Hepatocyte (in vitro differentiated cells): ENCODE measurements at regions not wholly inside any gene's neighbourhood (a gene's known extent, or its start where the extent isn't known, plus 50 kb on each side); places are given as distances from the start of the nearest gene placed in this dataset.

Experiments used
- DNase-seq: peaks from one replicate; pipeline ENCODE4 v3.0.0-alpha.2; 2016; ENCODE audit warnings: low spot score
- H2AFZ ChIP-seq: fragments of 200-600 bp; sonication (generic); 2 replicates; pipeline ENCODE4 v1.6.0; 2016; ENCODE audit warnings: antibody characterized with exemption, mild to moderate bottlenecking
- H3K27ac ChIP-seq: fragments of 200-600 bp; sonication (generic); 2 replicates; pipeline ENCODE4 v1.5.1; 2016; ENCODE audit warnings: mild to moderate bottlenecking
- H3K27me3 ChIP-seq: fragments of 200-600 bp; sonication (generic); 2 replicates; pipeline ENCODE4 v1.6.1; 2016
- H3K36me3 ChIP-seq: fragments of 200-600 bp; sonication (generic); replicated peaks from 2 replicates; pipeline ENCODE4 v1.5.1; 2016; ENCODE audit warnings: low read depth; ENCODE audit not compliant: insufficient read depth
- H3K4me1 ChIP-seq: fragments of 200-600 bp; sonication (generic); 2 replicates; pipeline ENCODE4 v1.5.1; 2016; ENCODE audit warnings: mild to moderate bottlenecking, moderate library complexity; ENCODE audit not compliant: insufficient read depth
- H3K4me2 ChIP-seq: fragments of 200-600 bp; sonication (generic); 2 replicates; pipeline ENCODE4 v1.6.0; 2016
- H3K4me3 ChIP-seq: fragments of 200-600 bp; sonication (generic); 2 replicates; pipeline ENCODE4 v1.5.1; 2016; ENCODE audit warnings: mild to moderate bottlenecking
- H3K79me2 ChIP-seq: fragments of 200-600 bp; sonication (generic); 2 replicates; pipeline ENCODE4 v1.6.0; 2017; ENCODE audit warnings: mild to moderate bottlenecking
- H3K9me2 ChIP-seq: fragments of 200-600 bp; sonication (generic); replicated peaks from 2 replicates; pipeline ENCODE4 v1.6.0; 2017; ENCODE audit warnings: mild to moderate bottlenecking; ENCODE audit not compliant: insufficient read depth
- H3K9me3 ChIP-seq: fragments of 200-600 bp; sonication (generic); 2 replicates; pipeline ENCODE4 v1.5.1; 2016; ENCODE audit warnings: low read depth, mild to moderate bottlenecking
- H4K20me1 ChIP-seq: fragments of 200-600 bp; sonication (generic); 2 replicates; pipeline ENCODE4 v1.6.0; 2016; ENCODE audit warnings: mild to moderate bottlenecking; ENCODE audit not compliant: insufficient read depth, poor library complexity, severe bottlenecking
- CTCF ChIP-seq: fragments of 200-600 bp; sonication (generic); IDR thresholded peaks from 2 replicates; pipeline ENCODE4 v1.5.1; 2016; ENCODE audit warnings: antibody characterized with exemption, mild to moderate bottlenecking; ENCODE audit not compliant: poor library complexity
- EZH2 ChIP-seq: fragments of 200-600 bp; sonication (generic); IDR thresholded peaks from 2 replicates; pipeline ENCODE4 v1.6.1; 2016; ENCODE audit warnings: antibody characterized with exemption, mild to moderate bottlenecking, borderline replicate concordance
- EZH2phosphoT487 ChIP-seq: fragments of 200-600 bp; sonication (generic); IDR thresholded peaks from one replicate; pipeline ENCODE4 v1.6.1; 2018; ENCODE audit warnings: antibody characterized with exemption, mild to moderate bottlenecking, low read depth, moderate library complexity; ENCODE audit not compliant: unreplicated experiment, severe bottlenecking
- WGBS: methylation state at CpG from one replicate; pipeline ENCODE4 v1.1.6; 2016; ENCODE audit warnings: low lambda C conversion rate; ENCODE audit errors: missing lambda C conversion rate; 5-methylcytosine and 5-hydroxymethylcytosine counted together

- Histone ChIP-seq H3K9me3 (no peaks in the 10 kb centered on the region), H3K27me3 (peaks cover 16% of the 10 kb centered on the region), H3K36me3 (no peaks in the 10 kb centered on the region), H3K4me3 (no peak overlapping the region), H2AFZ (no peak overlapping the region), H3K4me1 (no peaks in the 10 kb centered on the region), H3K9me2 (no peaks in the 10 kb centered on the region), H3K79me2 (no peaks in the 10 kb centered on the region), H4K20me1 (no peaks in the 10 kb centered on the region), H3K27ac (no peak overlapping the region), H3K4me2 (no peak overlapping the region)
- no peak for TF ChIP-seq EZH2phosphoT487
- no peak for TF ChIP-seq CTCF
- no peak for TF ChIP-seq EZH2
- no peak for DNase-seq
- WGBS: 92% methylated on average over 2 of the region's 2 CpGs
These were observed 74.6 kb downstream of the TRIM42 start for GRCh38 chr3:140752499-140752898.

- WGBS: 89% methylated on average over 4 of the region's 4 CpGs
- Histone ChIP-seq H3K4me2 (no peak overlapping the region), H3K4me3 (no peak overlapping the region), H3K79me2 (no peaks in the 10 kb centered on the region), H3K4me1 (no peaks in the 10 kb centered on the region), H3K9me3 (no peaks in the 10 kb centered on the region), H4K20me1 (no peaks in the 10 kb centered on the region), H2AFZ (no peak overlapping the region), H3K27me3 (peaks cover 10% of the 10 kb centered on the region), H3K9me2 (no peaks in the 10 kb centered on the region), H3K36me3 (no peaks in the 10 kb centered on the region), H3K27ac (no peak overlapping the region)
- TF ChIP-seq EZH2 (no peak), EZH2phosphoT487 (no peak), CTCF (no peak)
- DNase-seq: no peak
These were observed 76.2 kb downstream of the TRIM42 start for GRCh38 chr3:140753865-140754754.

DNA sequence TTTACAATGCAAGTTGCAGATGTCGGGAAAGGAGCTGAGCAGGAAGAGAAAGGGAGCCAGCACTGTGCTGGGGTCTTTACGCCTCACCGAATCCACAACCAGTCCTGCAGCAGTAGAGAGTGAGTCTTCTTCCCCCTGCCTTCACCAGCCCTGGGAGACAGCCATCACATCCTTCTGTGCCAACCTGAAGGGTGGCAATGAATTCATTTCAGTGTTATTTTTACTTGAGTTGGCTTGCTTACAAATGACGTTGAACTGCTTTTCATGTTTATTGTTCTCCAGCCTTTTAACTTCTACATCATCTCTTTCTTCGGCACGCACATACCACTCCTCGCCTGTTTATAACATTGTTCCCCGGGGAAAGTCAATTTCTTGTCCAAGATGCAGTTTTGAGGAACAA is 77.1 kb downstream of the TRIM42 start:
- Histone ChIP-seq H3K9me3 (no peaks in the 10 kb centered on the region), H3K4me2 (no peak overlapping the region), H3K27me3 (peaks cover 3% of the 10 kb centered on the region), H3K4me3 (no peak overlapping the region), H3K9me2 (no peaks in the 10 kb centered on the region), H2AFZ (no peak overlapping the region), H3K36me3 (no peaks in the 10 kb centered on the region), H4K20me1 (no peaks in the 10 kb centered on the region), H3K79me2 (no peaks in the 10 kb centered on the region), H3K4me1 (no peaks in the 10 kb centered on the region), H3K27ac (no peak overlapping the region)
- WGBS: 91% methylated on average over 8 of the region's 8 CpGs
- DNase-seq: no peak
- TF ChIP-seq EZH2phosphoT487 (no peak), CTCF (no peak)
